ENCODE measurements at regions not wholly inside any gene's neighbourhood (a gene's known extent, or its start where the extent isn't known, plus 50 kb on each side); places are given as distances from the start of the nearest gene placed in this dataset.

DNA sequence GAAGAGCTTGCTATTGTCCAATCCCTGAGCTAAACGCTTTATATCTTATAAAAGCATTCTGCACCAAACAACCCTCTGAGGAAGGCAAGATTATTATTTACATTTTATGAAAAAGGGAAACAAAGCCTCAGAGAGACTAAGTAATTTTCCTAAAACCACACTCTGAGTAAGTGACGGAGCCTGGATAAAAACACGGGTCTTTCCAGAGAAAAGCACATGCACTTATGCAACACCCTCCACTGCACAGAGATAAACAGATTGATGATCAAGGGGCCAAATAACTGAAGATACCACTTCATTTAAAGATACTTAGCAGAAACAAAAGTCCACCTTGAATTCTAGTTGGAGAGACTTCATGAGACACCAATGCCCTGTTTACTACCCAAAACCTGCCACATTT, 214.7 kb upstream of the PDE10A start:
- DNase-seq (ENCODE audit: low spot score) (no peak), ATAC-seq (no peak)
- TF ChIP-seq TCF7 (CRISPR knock-in tag; IDR thresholded peaks at IDR 0.05; ENCODE audit: low read depth) (no peak), JAZF1 (CRISPR knock-in tag; IDR thresholded peaks at IDR 0.05) (no peak), ZBTB21 (CRISPR knock-in tag; IDR thresholded peaks at IDR 0.05; ENCODE audit: borderline replicate concordance) (no peak), ZNF317 (CRISPR knock-in tag; IDR thresholded peaks at IDR 0.05; ENCODE audit: borderline replicate concordance, low read depth) (no peak), FOXK1 (CRISPR knock-in tag; IDR thresholded peaks at IDR 0.05) (no peak), GRHL2 (CRISPR knock-in tag; IDR thresholded peaks at IDR 0.05; ENCODE audit: insufficient replicate concordance, severe bottlenecking) (no peak), TP53 (CRISPR knock-in tag; IDR thresholded peaks at IDR 0.05) (no peak), CTCF (IDR thresholded peaks at IDR 0.05) (no peak)
- TF ChIP-seq, protein P1, sequence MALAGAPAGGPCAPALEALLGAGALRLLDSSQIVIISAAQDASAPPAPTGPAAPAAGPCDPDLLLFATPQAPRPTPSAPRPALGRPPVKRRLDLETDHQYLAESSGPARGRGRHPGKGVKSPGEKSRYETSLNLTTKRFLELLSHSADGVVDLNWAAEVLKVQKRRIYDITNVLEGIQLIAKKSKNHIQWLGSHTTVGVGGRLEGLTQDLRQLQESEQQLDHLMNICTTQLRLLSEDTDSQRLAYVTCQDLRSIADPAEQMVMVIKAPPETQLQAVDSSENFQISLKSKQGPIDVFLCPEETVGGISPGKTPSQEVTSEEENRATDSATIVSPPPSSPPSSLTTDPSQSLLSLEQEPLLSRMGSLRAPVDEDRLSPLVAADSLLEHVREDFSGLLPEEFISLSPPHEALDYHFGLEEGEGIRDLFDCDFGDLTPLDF (CRISPR knock-in tag; IDR thresholded peaks at IDR 0.05): no peak
- TF ChIP-seq, protein P2, sequence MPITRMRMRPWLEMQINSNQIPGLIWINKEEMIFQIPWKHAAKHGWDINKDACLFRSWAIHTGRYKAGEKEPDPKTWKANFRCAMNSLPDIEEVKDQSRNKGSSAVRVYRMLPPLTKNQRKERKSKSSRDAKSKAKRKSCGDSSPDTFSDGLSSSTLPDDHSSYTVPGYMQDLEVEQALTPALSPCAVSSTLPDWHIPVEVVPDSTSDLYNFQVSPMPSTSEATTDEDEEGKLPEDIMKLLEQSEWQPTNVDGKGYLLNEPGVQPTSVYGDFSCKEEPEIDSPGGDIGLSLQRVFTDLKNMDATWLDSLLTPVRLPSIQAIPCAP (CRISPR knock-in tag; IDR thresholded peaks at IDR 0.05): no peak
- TF ChIP-seq, protein P3, sequence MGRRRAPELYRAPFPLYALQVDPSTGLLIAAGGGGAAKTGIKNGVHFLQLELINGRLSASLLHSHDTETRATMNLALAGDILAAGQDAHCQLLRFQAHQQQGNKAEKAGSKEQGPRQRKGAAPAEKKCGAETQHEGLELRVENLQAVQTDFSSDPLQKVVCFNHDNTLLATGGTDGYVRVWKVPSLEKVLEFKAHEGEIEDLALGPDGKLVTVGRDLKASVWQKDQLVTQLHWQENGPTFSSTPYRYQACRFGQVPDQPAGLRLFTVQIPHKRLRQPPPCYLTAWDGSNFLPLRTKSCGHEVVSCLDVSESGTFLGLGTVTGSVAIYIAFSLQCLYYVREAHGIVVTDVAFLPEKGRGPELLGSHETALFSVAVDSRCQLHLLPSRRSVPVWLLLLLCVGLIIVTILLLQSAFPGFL (CRISPR knock-in tag; IDR thresholded peaks at IDR 0.05; ENCODE audit: borderline replicate concordance): no peak
- Mint-ChIP-seq H3K4me1 (no peaks in the 10 kb centered on the region), H3K4me3 (no peak overlapping the region), H3K27ac (no peak overlapping the region), H3K27me3 (ENCODE audit: low read depth) (peaks cover 4% of the 10 kb centered on the region), H3K36me3 (peaks cover 3% of the 10 kb centered on the region; the same call in 1 of the 2 replicates), H3K9me3 (peaks cover 21% of the 10 kb centered on the region)
- POLR2A ChIA-PET: no interaction called here
- CTCF ChIA-PET: interaction anchor here (1.0 to 1.1 kb wide), 2 partner anchors 13 to 109 kb away, joined by 3 read pairs; no protein-coding TSS in a partner anchor

DNA sequence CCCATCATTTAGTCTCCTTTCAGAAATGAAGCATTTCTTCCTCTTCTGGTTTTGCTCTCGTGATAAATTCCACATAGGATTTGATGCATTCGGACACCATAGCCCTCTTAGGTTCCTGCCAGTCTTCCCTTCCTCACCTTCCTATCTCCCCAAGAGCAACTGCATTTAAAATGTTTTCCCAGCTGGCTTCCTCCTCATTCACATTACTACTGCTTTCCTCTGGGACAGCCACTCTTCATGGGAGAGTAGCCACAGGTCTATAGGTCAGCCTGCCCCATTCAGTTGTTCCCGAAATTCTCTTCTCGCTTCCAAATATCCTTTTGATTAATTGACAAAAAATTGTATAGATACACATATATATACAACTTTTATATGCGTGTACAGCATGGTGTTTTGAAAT, 214.2 kb upstream of the PDE10A start:
- peaks cover 4% of the 10 kb centered on the region for H3K27me3 Mint-ChIP-seq (ENCODE audit: low read depth)
- peaks cover 21% of the 10 kb centered on the region for H3K9me3 Mint-ChIP-seq
- H3K27ac Mint-ChIP-seq: no peak overlapping the region
- no peak overlapping the region for H3K4me3 Mint-ChIP-seq
- ChIA-PET CTCF (interaction anchor here (1.0 to 1.1 kb wide), 2 partner anchors 13 to 110 kb away, joined by 3 read pairs; no protein-coding TSS in a partner anchor), POLR2A (no interaction called here)
- no peak for DNase-seq (ENCODE audit: low spot score)
- peaks cover 3% of the 10 kb centered on the region; the same call in 1 of the 2 replicates for H3K36me3 Mint-ChIP-seq
- no peaks in the 10 kb centered on the region for H3K4me1 Mint-ChIP-seq
- ATAC-seq: no peak
- no peak for TF ChIP-seq JAZF1 (CRISPR knock-in tag; IDR thresholded peaks at IDR 0.05)
- TF ChIP-seq, protein P4, sequence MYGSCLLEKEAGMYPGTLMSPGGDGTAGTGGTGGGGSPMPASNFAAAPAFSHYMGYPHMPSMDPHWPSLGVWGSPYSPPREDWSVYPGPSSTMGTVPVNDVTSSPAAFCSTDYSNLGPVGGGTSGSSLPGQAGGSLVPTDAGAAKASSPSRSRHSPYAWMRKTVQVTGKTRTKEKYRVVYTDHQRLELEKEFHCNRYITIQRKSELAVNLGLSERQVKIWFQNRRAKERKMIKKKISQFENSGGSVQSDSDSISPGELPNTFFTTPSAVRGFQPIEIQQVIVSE (CRISPR knock-in tag; IDR thresholded peaks at IDR 0.05; ENCODE audit: borderline replicate concordance): no peak
- TF ChIP-seq SOX15 (CRISPR knock-in tag; IDR thresholded peaks at IDR 0.05): no peak
- TF ChIP-seq ETV6 (CRISPR knock-in tag; IDR thresholded peaks at IDR 0.05): no peak
- TF ChIP-seq ELF4 (CRISPR knock-in tag; IDR thresholded peaks at IDR 0.05; ENCODE audit: low read depth): no peak

- peaks cover 3% of the 10 kb centered on the region; the same call in 1 of the 2 replicates for H3K36me3 Mint-ChIP-seq
- ATAC-seq: no peak
- POLR2A ChIA-PET: no interaction called here
- H3K27me3 Mint-ChIP-seq (ENCODE audit: low read depth): peaks cover 4% of the 10 kb centered on the region
- no peak for DNase-seq (ENCODE audit: low spot score)
- no peak overlapping the region for H3K4me3 Mint-ChIP-seq
- H3K4me1 Mint-ChIP-seq: no peaks in the 10 kb centered on the region
- CTCF ChIA-PET: no interaction called here
- no peak overlapping the region for H3K27ac Mint-ChIP-seq
- H3K9me3 Mint-ChIP-seq: peaks cover 21% of the 10 kb centered on the region
- TF ChIP-seq ATF3 (CRISPR knock-in tag; conservative IDR thresholded peaks at IDR 0.05): no peak
- no peak for TF ChIP-seq JAZF1 (CRISPR knock-in tag; IDR thresholded peaks at IDR 0.05)
- no peak for TF ChIP-seq MYBL2 (CRISPR knock-in tag; IDR thresholded peaks at IDR 0.05)
- TF ChIP-seq RORB (CRISPR knock-in tag; IDR thresholded peaks at IDR 0.05): no peak
- TF ChIP-seq ZNF219 (CRISPR knock-in tag; IDR thresholded peaks at IDR 0.05; ENCODE audit: borderline replicate concordance): no peak
- TF ChIP-seq ZBTB21 (CRISPR knock-in tag; IDR thresholded peaks at IDR 0.05; ENCODE audit: borderline replicate concordance): no peak
- TF ChIP-seq, protein P4 (CRISPR knock-in tag; IDR thresholded peaks at IDR 0.05; ENCODE audit: borderline replicate concordance): no peak
- TF ChIP-seq HMGXB4 (CRISPR knock-in tag; IDR thresholded peaks at IDR 0.05): no peak
- TF ChIP-seq, protein P1 (CRISPR knock-in tag; IDR thresholded peaks at IDR 0.05): no peak
- TF ChIP-seq SP1 (CRISPR knock-in tag; conservative IDR thresholded peaks at IDR 0.05): no peak
- TF ChIP-seq NR1H2 (CRISPR knock-in tag; IDR thresholded peaks at IDR 0.05): no peak
Measured at GRCh38 chr6:165876588-165876987, 213.5 kb upstream of the PDE10A start.
